Parathyroid adenoma (tissue), 2 donors: ENCODE measurements at regions not wholly inside any gene's neighbourhood (a gene's known extent, or its start where the extent isn't known, plus 50 kb on each side); places are given as distances from the start of the nearest gene placed in this dataset.

Experiments
- H2AFZ ChIP-seq: fragments of 300-600 bp; sonication (generic); one replicate; pipeline ENCODE4 v1.7.0; 2017; ENCODE audit warnings: antibody characterized with exemption, mild to moderate bottlenecking
- H3K27ac ChIP-seq: fragments of 300-600 bp; sonication (generic); one replicate; pipeline ENCODE4 v1.7.0; 2017
- H3K27me3 ChIP-seq: fragments of 300-600 bp; sonication (generic); one replicate; pipeline ENCODE4 v1.7.0; 2017; ENCODE audit warnings: low read length; ENCODE audit not compliant: control insufficient read depth, insufficient read depth
- H3K36me3 ChIP-seq: fragments of 300-600 bp; sonication (generic); one replicate; pipeline ENCODE4 v1.7.0; 2017; ENCODE audit warnings: low read length; ENCODE audit not compliant: control insufficient read depth, insufficient read depth
- H3K4me1 ChIP-seq: fragments of 300-600 bp; sonication (generic); one replicate; pipeline ENCODE4 v1.7.0; 2017; ENCODE audit warnings: control low read depth
- H3K4me2 ChIP-seq: fragments of 300-600 bp; sonication (generic); one replicate; pipeline ENCODE4 v1.7.0; 2017; ENCODE audit warnings: low read length
- H3K4me3 ChIP-seq: fragments of 300-600 bp; sonication (generic); one replicate; pipeline ENCODE4 v1.7.0; 2017; ENCODE audit warnings: low read depth, low read length
- H3K79me2 ChIP-seq: fragments of 300-600 bp; sonication (generic); one replicate; pipeline ENCODE4 v1.7.0; 2017; ENCODE audit warnings: control low read depth
- H3K9ac ChIP-seq: fragments of 300-600 bp; sonication (generic); one replicate; pipeline ENCODE4 v1.7.0; 2017; ENCODE audit warnings: mild to moderate bottlenecking
- H3K9me3 ChIP-seq: fragments of 300-600 bp; sonication (generic); one replicate; pipeline ENCODE4 v1.7.0; 2017; ENCODE audit warnings: low read length; ENCODE audit not compliant: control insufficient read depth
- CTCF ChIP-seq: fragments of 300-600 bp; sonication (generic); IDR thresholded peaks from one replicate; pipeline ENCODE4 v1.7.0; 2017; ENCODE audit warnings: antibody characterized with exemption, mild to moderate bottlenecking
- donor health status: primary hyperparathyroidism.

DNA sequence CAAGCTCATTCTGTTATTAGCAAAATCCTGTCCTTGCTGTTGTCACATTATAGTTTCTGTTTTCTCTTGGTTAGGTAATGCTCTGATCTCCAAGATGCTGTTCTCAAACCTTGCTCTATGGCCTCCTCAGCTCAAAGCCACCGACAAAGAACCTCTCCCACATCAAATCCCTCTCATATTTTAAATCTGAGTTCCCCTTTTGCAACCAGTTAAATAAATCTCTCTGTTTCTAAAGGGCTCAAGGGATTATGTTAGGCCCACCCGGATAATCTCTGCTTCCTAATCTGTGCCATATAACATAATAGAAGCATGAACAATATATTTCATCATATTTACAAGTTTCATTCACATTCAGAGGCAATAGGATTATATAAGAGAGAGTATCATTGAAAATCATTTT lies 286.0 kb downstream of the CYLC2 start:
- H3K27me3 ChIP-seq = no peaks in the 10 kb centered on the region
- H3K9ac ChIP-seq = no peak overlapping the region

DNA sequence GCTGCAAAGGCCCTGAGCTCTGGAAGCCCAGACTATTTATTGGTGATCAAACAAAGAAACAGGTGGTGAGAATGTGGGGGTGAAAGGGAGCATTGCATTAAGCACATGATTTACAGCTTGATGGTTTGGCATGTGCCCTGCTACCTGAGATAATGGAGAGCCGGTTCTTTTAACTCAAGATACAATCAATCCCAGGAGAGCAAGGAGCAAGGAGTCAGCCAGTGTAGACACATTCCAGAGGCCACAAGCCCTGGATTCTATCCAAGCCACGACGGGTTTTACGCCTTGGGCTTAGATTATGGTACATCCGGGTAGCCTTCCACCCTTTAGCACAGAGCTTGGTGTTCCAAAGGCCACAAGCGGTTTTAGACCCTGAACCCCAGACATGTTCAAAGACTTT lies 292.2 kb downstream of the CYLC2 start:
- H3K36me3 ChIP-seq = no peaks in the 10 kb centered on the region
- no peaks in the 10 kb centered on the region for H3K4me1 ChIP-seq

More for the DNA sequence above, 286.0 kb downstream of the CYLC2 start:
- H3K79me2 ChIP-seq = no peaks in the 10 kb centered on the region
- no peak for TF ChIP-seq CTCF
- no peak overlapping the region for H3K4me3 ChIP-seq
- H3K27ac ChIP-seq = no peak overlapping the region
- no peaks in the 10 kb centered on the region for H3K9me3 ChIP-seq
- H3K4me2 ChIP-seq = no peak overlapping the region
- H3K4me1 ChIP-seq = no peaks in the 10 kb centered on the region
- H2AFZ ChIP-seq = no peak overlapping the region
- no peaks in the 10 kb centered on the region for H3K36me3 ChIP-seq

GRCh38 chr9:103296189-103296588 lies 301.1 kb downstream of the CYLC2 start:
- Histone ChIP-seq H3K4me3 (no peak overlapping the region), H3K4me2 (no peak overlapping the region), H3K36me3 (no peaks in the 10 kb centered on the region), H3K27me3 (no peaks in the 10 kb centered on the region), H3K79me2 (no peaks in the 10 kb centered on the region), H3K27ac (no peak overlapping the region), H3K9me3 (no peaks in the 10 kb centered on the region), H3K4me1 (no peaks in the 10 kb centered on the region), H3K9ac (no peak overlapping the region), H2AFZ (no peak overlapping the region)
- TF ChIP-seq CTCF = no peak

More for the DNA sequence above, 292.2 kb downstream of the CYLC2 start:
- TF ChIP-seq CTCF = no peak
- no peak overlapping the region for H3K27ac ChIP-seq
- H3K9me3 ChIP-seq = no peaks in the 10 kb centered on the region
- no peaks in the 10 kb centered on the region for H3K27me3 ChIP-seq
- no peak overlapping the region for H3K9ac ChIP-seq
- H3K79me2 ChIP-seq = no peaks in the 10 kb centered on the region
- H3K4me2 ChIP-seq = no peak overlapping the region
- no peak overlapping the region for H3K4me3 ChIP-seq
- no peak overlapping the region for H2AFZ ChIP-seq

DNA sequence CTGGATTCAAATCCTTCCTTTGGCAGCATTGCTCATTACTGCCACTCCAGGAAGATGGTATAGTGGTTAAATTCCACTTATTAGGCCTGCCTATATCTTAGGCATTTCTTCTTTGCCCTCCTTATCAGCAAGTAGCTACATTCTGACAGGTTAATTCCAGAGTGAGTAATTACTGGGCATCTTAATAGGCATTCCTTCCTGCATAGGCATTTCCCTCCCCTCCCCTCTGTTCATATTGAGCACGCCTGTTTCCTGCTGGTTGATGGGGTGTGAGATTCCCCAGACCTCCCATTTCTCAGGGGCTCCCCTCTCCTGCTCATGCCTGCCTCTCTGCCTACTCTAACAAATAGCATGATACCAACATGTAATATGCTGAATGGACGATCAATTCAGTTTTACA lies 305.9 kb downstream of the CYLC2 start:
- Histone ChIP-seq H3K36me3 (no peaks in the 10 kb centered on the region), H3K27ac (no peak overlapping the region), H3K79me2 (no peaks in the 10 kb centered on the region), H3K9ac (no peak overlapping the region), H3K4me3 (no peak overlapping the region), H3K4me1 (no peaks in the 10 kb centered on the region), H2AFZ (no peak overlapping the region), H3K27me3 (no peaks in the 10 kb centered on the region), H3K4me2 (no peak overlapping the region), H3K9me3 (no peaks in the 10 kb centered on the region)
- TF ChIP-seq CTCF = no peak

- H3K27me3 ChIP-seq = no peaks in the 10 kb centered on the region
- no peaks in the 10 kb centered on the region for H3K4me1 ChIP-seq
- TF ChIP-seq CTCF = no peak
Observed at GRCh38 chr9:103304797-103305196, 309.7 kb downstream of the CYLC2 start.

More at GRCh38 chr9:103304797-103305196, 309.7 kb downstream of the CYLC2 start:
- no peaks in the 10 kb centered on the region for H3K9me3 ChIP-seq
- H3K4me3 ChIP-seq = no peak overlapping the region
- H3K9ac ChIP-seq = no peak overlapping the region
- no peaks in the 10 kb centered on the region for H3K79me2 ChIP-seq
- H3K27ac ChIP-seq = no peak overlapping the region
- no peak overlapping the region for H2AFZ ChIP-seq
- no peaks in the 10 kb centered on the region for H3K36me3 ChIP-seq
- H3K4me2 ChIP-seq = no peak overlapping the region
